HG03342 (cell line): ENCODE measurements at regions not wholly inside any gene's neighbourhood (a gene's known extent, or its start where the extent isn't known, plus 50 kb on each side); places are given as distances from the start of the nearest gene placed in this dataset.

ENCODE experiments used
- ATAC-seq: cut with Tn5 transposase; IDR thresholded peaks from one replicate; pipeline ENCODE4 v1.9.1; 2021; ENCODE audit warnings: mild to moderate bottlenecking, moderate library complexity; ENCODE audit not compliant: unreplicated experiment

DNA sequence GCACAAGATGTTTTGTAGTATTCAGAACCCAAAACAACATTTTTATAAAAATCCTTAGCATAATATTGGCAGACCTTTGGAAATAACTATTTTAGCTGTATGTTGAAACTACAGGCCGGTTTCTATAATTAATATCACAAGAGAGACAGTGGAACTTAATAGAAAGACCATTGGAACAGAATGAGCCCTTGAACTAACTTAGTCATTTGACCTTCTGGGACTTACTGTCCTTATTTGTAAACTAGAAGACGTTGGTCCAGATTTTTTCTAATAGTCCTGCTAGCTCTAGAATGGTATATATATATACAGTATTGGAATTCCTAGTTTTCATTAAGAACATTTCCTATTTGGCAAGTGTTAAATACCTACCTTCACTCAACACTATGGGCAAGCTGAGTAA is 69.5 kb upstream of the ALDH1A1 start:
- no peak for ATAC-seq

GRCh38 chr9:73020877-73021276 is 68.0 kb upstream of the ALDH1A1 start:
- no peak for ATAC-seq

DNA sequence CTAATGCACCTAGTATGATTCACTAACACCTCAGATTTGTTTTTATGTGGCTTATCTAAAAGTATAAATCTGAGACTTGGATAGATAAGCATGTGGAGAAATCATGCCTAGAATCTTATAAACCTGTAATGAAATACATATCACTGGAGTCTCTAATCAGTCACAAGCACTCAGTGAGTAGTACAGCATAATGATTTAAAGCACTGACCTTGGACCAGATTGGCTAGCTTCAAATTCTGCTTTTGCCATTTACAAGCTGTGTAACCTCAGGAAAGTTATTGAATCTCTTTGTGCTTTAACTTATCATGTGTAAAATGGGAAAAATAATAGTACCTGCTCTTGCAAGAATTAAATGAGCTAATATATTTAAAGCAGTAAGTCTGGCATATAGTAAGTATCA is 61.2 kb upstream of the ALDH1A1 start:
- ATAC-seq = no peak

- ATAC-seq = no peak
Observed at GRCh38 chr9:73011956-73012355, 59.1 kb upstream of the ALDH1A1 start.

DNA sequence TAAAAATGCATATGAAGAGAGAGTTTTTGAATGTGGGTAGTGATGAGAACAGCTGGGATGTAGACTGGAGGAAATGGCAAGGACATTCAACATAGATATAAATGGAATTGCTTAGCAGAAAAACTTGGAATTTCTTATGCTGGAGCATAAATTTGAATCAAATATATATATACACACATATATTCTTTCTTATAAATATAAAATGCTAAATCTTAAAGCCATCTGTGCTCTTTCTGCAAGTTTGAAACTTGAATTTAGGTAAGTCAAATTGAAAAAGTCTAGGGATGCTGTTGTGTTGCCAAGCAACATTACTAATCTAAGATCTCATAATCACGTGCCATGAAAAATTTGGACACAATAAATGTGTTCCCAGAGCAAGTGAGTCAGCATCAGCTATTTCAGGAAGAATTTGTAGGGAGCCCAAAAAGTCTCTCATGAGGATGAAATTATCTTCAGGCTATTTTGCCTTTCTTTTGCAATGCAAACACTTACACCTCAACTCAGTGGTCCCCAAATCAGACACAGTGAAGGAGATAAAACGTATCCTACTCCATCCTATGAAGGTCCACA is 58.4 kb upstream of the ALDH1A1 start:
- no peak for ATAC-seq

- ATAC-seq = no peak
Observed at GRCh38 chr9:73009649-73010288, 56.9 kb upstream of the ALDH1A1 start.

DNA sequence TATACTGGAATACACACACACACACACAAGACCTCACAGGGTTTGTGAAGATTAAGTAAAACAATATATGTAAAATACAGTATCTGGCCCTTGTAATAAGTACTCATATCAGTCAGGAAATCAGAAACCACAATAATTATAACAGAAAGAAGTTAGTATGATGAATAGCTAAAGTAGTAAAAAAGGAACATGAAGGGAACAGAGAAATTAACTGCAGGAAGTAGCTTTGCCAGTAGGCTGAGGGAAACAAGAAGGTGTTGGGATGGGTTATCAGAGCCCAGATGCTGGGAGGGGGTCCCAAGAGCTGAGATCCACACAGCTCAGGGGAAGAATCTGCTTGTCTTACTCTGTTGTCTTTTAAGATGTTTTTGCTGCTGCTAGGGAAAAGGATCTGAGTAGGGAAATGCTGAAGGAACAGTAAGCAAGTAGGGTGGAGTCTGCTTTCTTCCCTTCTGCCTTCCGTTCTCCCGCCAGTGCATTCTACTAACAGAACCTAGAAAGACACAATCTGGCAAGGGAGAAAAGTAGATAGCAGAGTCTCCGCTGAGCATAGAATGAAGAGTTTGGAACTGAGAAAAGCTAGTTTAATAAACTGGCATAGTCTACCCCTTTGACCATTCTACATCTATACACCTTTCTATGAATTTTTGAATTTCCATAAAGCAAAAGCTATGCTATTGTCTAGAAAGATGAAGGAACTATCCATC is 55.3 kb upstream of the ALDH1A1 start:
- ATAC-seq = no peak

GRCh38 chr9:73006986-73007385 is 54.1 kb upstream of the ALDH1A1 start:
- no peak for ATAC-seq
